ENCODE measurements at regions not wholly inside any gene's neighbourhood (a gene's known extent, or its start where the extent isn't known, plus 50 kb on each side); places are given as distances from the start of the nearest gene placed in this dataset.
A peak's percentile ranks its signal among the peaks of the same experiment; 100 is the strongest.

- TF ChIP-seq EZH2phosphoT487 (IDR thresholded peaks at IDR 0.05; ENCODE audit: borderline replicate concordance) (no peak), CTCF (conservative IDR thresholded peaks at IDR 0.05; ENCODE audit: low read length) (no peak)
- H3K79me2 ChIP-seq (ENCODE audit: insufficient read depth, low read length) = no peaks in the 10 kb centered on the region
- no peak overlapping the region for H3K4me3 ChIP-seq (ENCODE audit: low read length, poor library complexity, severe bottlenecking)
- peak overlapping the region; percentile 27 for H3K4me2 ChIP-seq (ENCODE audit: low read depth, low read length, poor library complexity, severe bottlenecking)
- no peaks in the 10 kb centered on the region for H4K20me1 ChIP-seq (ENCODE audit: insufficient read depth, low read length, poor library complexity, severe bottlenecking)
- H3K9me3 ChIP-seq (ENCODE audit: insufficient read depth, low read depth, low read length) = no peaks in the 10 kb centered on the region
- H3K9me2 ChIP-seq (replicated peaks; ENCODE audit: low read depth, low read length) = no peaks in the 10 kb centered on the region
- no peak overlapping the region for H3K9ac ChIP-seq (ENCODE audit: low read depth, low read length, poor library complexity, severe bottlenecking)
- no peak overlapping the region for H2AFZ ChIP-seq (ENCODE audit: low read length)
- H3F3A ChIP-seq (ENCODE audit: low read depth) = no peaks in the 10 kb centered on the region
- H3K4me1 ChIP-seq (ENCODE audit: insufficient read depth, low read length, poor library complexity, severe bottlenecking) = peaks cover 41% of the 10 kb centered on the region
- H3K27me3 ChIP-seq (ENCODE audit: insufficient read depth, low read length, poor library complexity, severe bottlenecking) = no peaks in the 10 kb centered on the region
- H3K36me3 ChIP-seq (ENCODE audit: insufficient read depth, low read length) = no peaks in the 10 kb centered on the region
Measured at GRCh38 chr13:51518827-51519226, 65.4 kb upstream of the WDFY2 start.

GRCh38 chr13:51519771-51520216, 64.5 kb upstream of the WDFY2 start:
- H3K27me3 ChIP-seq (ENCODE audit: insufficient read depth, low read length, poor library complexity, severe bottlenecking) = no peaks in the 10 kb centered on the region
- H3K79me2 ChIP-seq (ENCODE audit: insufficient read depth, low read length) = no peaks in the 10 kb centered on the region
- H3K9ac ChIP-seq (ENCODE audit: low read depth, low read length, poor library complexity, severe bottlenecking) = no peak overlapping the region
- 0 out of 2 replicates have a peak overlapping the region, but pooled peaks have one; percentile 36 for H2AFZ ChIP-seq (ENCODE audit: low read length)
- H3K9me2 ChIP-seq (replicated peaks; ENCODE audit: low read depth, low read length) = no peaks in the 10 kb centered on the region
- no peak overlapping the region for H3K4me2 ChIP-seq (ENCODE audit: low read depth, low read length, poor library complexity, severe bottlenecking)
- H3F3A ChIP-seq (ENCODE audit: low read depth) = no peaks in the 10 kb centered on the region
- no peaks in the 10 kb centered on the region for H3K9me3 ChIP-seq (ENCODE audit: insufficient read depth, low read depth, low read length)
- no peaks in the 10 kb centered on the region for H4K20me1 ChIP-seq (ENCODE audit: insufficient read depth, low read length, poor library complexity, severe bottlenecking)
- H3K4me1 ChIP-seq (ENCODE audit: insufficient read depth, low read length, poor library complexity, severe bottlenecking) = peaks cover 51% of the 10 kb centered on the region
- TF ChIP-seq EZH2phosphoT487 (IDR thresholded peaks at IDR 0.05; ENCODE audit: borderline replicate concordance) (no peak), CTCF (conservative IDR thresholded peaks at IDR 0.05; ENCODE audit: low read length) (no peak)
- no peaks in the 10 kb centered on the region for H3K36me3 ChIP-seq (ENCODE audit: insufficient read depth, low read length)
- H3K4me3 ChIP-seq (ENCODE audit: low read length, poor library complexity, severe bottlenecking) = no peak overlapping the region

GRCh38 chr13:51520524-51520923, 63.7 kb upstream of the WDFY2 start:
- no peak overlapping the region for H3K4me2 ChIP-seq (ENCODE audit: low read depth, low read length, poor library complexity, severe bottlenecking)

More at GRCh38 chr13:51520524-51520923, 63.7 kb upstream of the WDFY2 start:
- Histone ChIP-seq H3K9ac (ENCODE audit: low read depth, low read length, poor library complexity, severe bottlenecking) (no peak overlapping the region), H3K79me2 (ENCODE audit: insufficient read depth, low read length) (no peaks in the 10 kb centered on the region), H3K27me3 (ENCODE audit: insufficient read depth, low read length, poor library complexity, severe bottlenecking) (no peaks in the 10 kb centered on the region), H2AFZ (ENCODE audit: low read length) (no peak overlapping the region), H3K4me1 (ENCODE audit: insufficient read depth, low read length, poor library complexity, severe bottlenecking) (peaks cover 58% of the 10 kb centered on the region), H3F3A (ENCODE audit: low read depth) (no peaks in the 10 kb centered on the region), H4K20me1 (ENCODE audit: insufficient read depth, low read length, poor library complexity, severe bottlenecking) (no peaks in the 10 kb centered on the region), H3K9me3 (ENCODE audit: insufficient read depth, low read depth, low read length) (no peaks in the 10 kb centered on the region), H3K36me3 (ENCODE audit: insufficient read depth, low read length) (no peaks in the 10 kb centered on the region), H3K4me3 (ENCODE audit: low read length, poor library complexity, severe bottlenecking) (no peak overlapping the region), H3K9me2 (replicated peaks; ENCODE audit: low read depth, low read length) (no peaks in the 10 kb centered on the region)
- TF ChIP-seq CTCF (conservative IDR thresholded peaks at IDR 0.05; ENCODE audit: low read length) = no peak
- TF ChIP-seq EZH2phosphoT487 (IDR thresholded peaks at IDR 0.05; ENCODE audit: borderline replicate concordance) = no peak
